ENCODE measurements at regions not wholly inside any gene's neighbourhood (a gene's known extent, or its start where the extent isn't known, plus 50 kb on each side); places are given as distances from the start of the nearest gene placed in this dataset.

DNA sequence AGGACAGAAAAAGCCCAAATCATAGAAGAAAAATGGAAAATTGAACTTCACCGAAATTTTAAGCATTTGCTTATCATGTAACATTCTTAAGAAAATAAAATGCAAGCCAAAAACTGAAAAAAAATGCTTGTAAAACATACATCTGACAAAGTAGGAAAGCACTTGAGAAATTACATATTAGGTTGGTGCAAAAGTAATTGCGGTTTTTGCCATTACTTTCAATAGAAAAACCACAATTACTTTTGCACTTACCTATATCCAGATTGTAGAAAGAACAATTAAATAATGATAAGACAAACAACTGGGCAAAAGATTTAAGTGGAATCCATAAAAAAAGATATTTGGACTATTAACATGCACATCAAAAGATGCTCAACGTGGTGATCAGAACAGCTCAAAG lies 146.2 kb downstream of the TBXT start:
- TF ChIP-seq, protein P1, sequence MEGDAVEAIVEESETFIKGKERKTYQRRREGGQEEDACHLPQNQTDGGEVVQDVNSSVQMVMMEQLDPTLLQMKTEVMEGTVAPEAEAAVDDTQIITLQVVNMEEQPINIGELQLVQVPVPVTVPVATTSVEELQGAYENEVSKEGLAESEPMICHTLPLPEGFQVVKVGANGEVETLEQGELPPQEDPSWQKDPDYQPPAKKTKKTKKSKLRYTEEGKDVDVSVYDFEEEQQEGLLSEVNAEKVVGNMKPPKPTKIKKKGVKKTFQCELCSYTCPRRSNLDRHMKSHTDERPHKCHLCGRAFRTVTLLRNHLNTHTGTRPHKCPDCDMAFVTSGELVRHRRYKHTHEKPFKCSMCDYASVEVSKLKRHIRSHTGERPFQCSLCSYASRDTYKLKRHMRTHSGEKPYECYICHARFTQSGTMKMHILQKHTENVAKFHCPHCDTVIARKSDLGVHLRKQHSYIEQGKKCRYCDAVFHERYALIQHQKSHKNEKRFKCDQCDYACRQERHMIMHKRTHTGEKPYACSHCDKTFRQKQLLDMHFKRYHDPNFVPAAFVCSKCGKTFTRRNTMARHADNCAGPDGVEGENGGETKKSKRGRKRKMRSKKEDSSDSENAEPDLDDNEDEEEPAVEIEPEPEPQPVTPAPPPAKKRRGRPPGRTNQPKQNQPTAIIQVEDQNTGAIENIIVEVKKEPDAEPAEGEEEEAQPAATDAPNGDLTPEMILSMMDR (IDR thresholded peaks at IDR 0.05): no peak
- TF ChIP-seq, protein P2, sequence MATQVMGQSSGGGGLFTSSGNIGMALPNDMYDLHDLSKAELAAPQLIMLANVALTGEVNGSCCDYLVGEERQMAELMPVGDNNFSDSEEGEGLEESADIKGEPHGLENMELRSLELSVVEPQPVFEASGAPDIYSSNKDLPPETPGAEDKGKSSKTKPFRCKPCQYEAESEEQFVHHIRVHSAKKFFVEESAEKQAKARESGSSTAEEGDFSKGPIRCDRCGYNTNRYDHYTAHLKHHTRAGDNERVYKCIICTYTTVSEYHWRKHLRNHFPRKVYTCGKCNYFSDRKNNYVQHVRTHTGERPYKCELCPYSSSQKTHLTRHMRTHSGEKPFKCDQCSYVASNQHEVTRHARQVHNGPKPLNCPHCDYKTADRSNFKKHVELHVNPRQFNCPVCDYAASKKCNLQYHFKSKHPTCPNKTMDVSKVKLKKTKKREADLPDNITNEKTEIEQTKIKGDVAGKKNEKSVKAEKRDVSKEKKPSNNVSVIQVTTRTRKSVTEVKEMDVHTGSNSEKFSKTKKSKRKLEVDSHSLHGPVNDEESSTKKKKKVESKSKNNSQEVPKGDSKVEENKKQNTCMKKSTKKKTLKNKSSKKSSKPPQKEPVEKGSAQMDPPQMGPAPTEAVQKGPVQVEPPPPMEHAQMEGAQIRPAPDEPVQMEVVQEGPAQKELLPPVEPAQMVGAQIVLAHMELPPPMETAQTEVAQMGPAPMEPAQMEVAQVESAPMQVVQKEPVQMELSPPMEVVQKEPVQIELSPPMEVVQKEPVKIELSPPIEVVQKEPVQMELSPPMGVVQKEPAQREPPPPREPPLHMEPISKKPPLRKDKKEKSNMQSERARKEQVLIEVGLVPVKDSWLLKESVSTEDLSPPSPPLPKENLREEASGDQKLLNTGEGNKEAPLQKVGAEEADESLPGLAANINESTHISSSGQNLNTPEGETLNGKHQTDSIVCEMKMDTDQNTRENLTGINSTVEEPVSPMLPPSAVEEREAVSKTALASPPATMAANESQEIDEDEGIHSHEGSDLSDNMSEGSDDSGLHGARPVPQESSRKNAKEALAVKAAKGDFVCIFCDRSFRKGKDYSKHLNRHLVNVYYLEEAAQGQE (IDR thresholded peaks at IDR 0.05; ENCODE audit: insufficient read depth in 1 of 2, low read depth in 2 of 2, low read length in 1 of 2): no peak
- TF ChIP-seq POLR2AphosphoS5 (IDR thresholded peaks at IDR 0.05; ENCODE audit: low read depth, low read length): no peak
- TF ChIP-seq SIN3A (IDR thresholded peaks at IDR 0.05; ENCODE audit: borderline replicate concordance, insufficient read depth, low read depth, low read length): no peak
- TF ChIP-seq TCF7L2 (IDR thresholded peaks at IDR 0.05; ENCODE audit: low read depth, low read length): no peak

Data from Panc1 (cell line).